Vagina (tissue), 2 donors: ENCODE measurements at regions not wholly inside any gene's neighbourhood (a gene's known extent, or its start where the extent isn't known, plus 50 kb on each side); places are given as distances from the start of the nearest gene placed in this dataset.

Source experiments
- DNase-seq, 2 donors: peaks; one replicate each; pipeline ENCODE4 v3.0.0-alpha.2; 2017; ENCODE audit errors: extremely low spot score in 2 of 2
- H3K27ac ChIP-seq: fragments of 200-600 bp; sonication (generic); one replicate; pipeline ENCODE4 v1.5.1; 2019
- H3K27me3 ChIP-seq: fragments of 200-600 bp; sonication (generic); one replicate; pipeline ENCODE4 v1.5.1; 2019
- H3K36me3 ChIP-seq, 2 donors: fragments of 200-600 bp; sonication (generic); one replicate each; pipeline ENCODE4 v1.5.1; 2017 to 2019
- H3K4me1 ChIP-seq: fragments of 200-600 bp; sonication (generic); one replicate; pipeline ENCODE4 v1.5.1; 2019
- H3K4me3 ChIP-seq, 2 donors: fragments of 200-600 bp; sonication (generic); 1 replicate in 1 of 2; 2 replicates in 1 of 2; pipeline ENCODE4 v1.5.1; 2016 to 2019
- H3K9me3 ChIP-seq: fragments of 200-600 bp; sonication (generic); one replicate; pipeline ENCODE4 v1.5.1; 2019
- CTCF ChIP-seq, 3 experiments: fragments of 450-650 bp in 2 of 3; fragments of 200-600 bp in 1 of 3; sonication (generic) in 1 of 3; IDR thresholded peaks; one replicate each; pipeline ENCODE4 v1.5.1; 2017 to 2019; ENCODE audit warnings: antibody characterized with exemption in 3 of 3, mild to moderate bottlenecking in 2 of 3, moderate library complexity in 2 of 3
- POLR2A ChIP-seq, 2 donors: fragments of 450-650 bp; IDR thresholded peaks; one replicate each; pipeline ENCODE4 v1.6.1; 2017; ENCODE audit warnings: antibody characterized with exemption in 2 of 2, mild to moderate bottlenecking in 2 of 2, moderate library complexity in 2 of 2
- POLR2AphosphoS5 ChIP-seq, 2 donors: sonication (generic); formaldehyde crosslinking; IDR thresholded peaks; one replicate each; pipeline ENCODE4 v1.9.0; 2017; ENCODE audit warnings: antibody characterized with exemption in 2 of 2, mild to moderate bottlenecking in 2 of 2, low read depth in 1 of 2; ENCODE audit not compliant: insufficient read depth in 1 of 2
- intact Hi-C: fragments of 100-400 bp; cut with DNase I; formaldehyde crosslinking; loops from one replicate; pipeline ENCODE4 v1.15.1; 2023

GRCh38 chr6:149185799-149186357 lies 131.6 kb upstream of the TAB2 start:
- H3K27ac ChIP-seq, result no peak overlapping the region
- no peak for DNase-seq
- H3K4me1 ChIP-seq, result no peaks in the 10 kb centered on the region
- H3K4me3 ChIP-seq, result no peak overlapping the region
- TF ChIP-seq POLR2AphosphoS5 (IDR thresholded peaks at IDR 0.05; ENCODE audit: insufficient read depth in 1 of 2, low read depth in 1 of 2) (no peak), CTCF (IDR thresholded peaks at IDR 0.05) (no peak), POLR2A (IDR thresholded peaks at IDR 0.05) (no peak)
- peaks cover 7% of the 10 kb centered on the region for H3K9me3 ChIP-seq
- no peaks in the 10 kb centered on the region for H3K36me3 ChIP-seq
- intact Hi-C loops, result no loop called here
- no peaks in the 10 kb centered on the region for H3K27me3 ChIP-seq

- H3K36me3 ChIP-seq, result no peaks in the 10 kb centered on the region
- no peaks in the 10 kb centered on the region for H3K4me1 ChIP-seq
- H3K27ac ChIP-seq, result no peak overlapping the region
- TF ChIP-seq CTCF (IDR thresholded peaks at IDR 0.05) (no peak), POLR2A (IDR thresholded peaks at IDR 0.05) (no peak), POLR2AphosphoS5 (IDR thresholded peaks at IDR 0.05; ENCODE audit: insufficient read depth in 1 of 2, low read depth in 1 of 2) (no peak)
- H3K4me3 ChIP-seq, result no peak overlapping the region
- intact Hi-C loops, result no loop called here
- no peak for DNase-seq
- peaks cover 7% of the 10 kb centered on the region for H3K9me3 ChIP-seq
- no peaks in the 10 kb centered on the region for H3K27me3 ChIP-seq
Measured at GRCh38 chr6:149186873-149187272, 130.6 kb upstream of the TAB2 start.

DNA sequence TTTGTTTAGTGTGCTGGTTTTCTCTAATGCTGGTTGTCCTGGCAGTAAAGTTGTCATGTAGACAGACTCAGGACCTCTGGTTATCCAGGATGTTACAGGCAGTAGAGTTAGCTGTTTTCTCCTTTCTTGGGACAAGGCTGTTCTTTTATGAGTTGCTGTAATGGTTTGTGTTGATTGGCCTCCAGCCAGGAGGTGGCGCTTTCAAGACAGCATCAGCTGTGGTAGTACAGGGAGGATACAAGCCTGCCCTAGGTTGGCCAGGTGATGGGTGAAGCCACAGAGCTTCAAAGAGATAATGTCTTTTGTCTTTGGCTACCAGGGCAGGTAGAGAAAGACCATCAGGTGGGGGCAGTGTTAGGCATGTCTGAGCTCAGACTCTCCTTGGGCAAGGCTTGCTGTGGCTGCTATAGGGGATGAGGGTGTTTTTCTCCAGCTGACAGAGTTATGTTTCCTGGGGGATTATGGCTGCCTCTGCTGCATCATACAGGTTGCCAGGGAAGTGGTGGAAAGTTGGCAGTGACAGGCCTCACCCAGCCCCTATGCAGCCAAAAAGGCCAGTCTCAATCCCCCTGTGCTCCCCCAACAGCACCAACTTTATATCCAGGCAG lies 127.2 kb upstream of the TAB2 start:
- TF ChIP-seq POLR2AphosphoS5 (IDR thresholded peaks at IDR 0.05; ENCODE audit: insufficient read depth in 1 of 2, low read depth in 1 of 2) (no peak), CTCF (IDR thresholded peaks at IDR 0.05) (no peak), POLR2A (IDR thresholded peaks at IDR 0.05) (no peak)
- Histone ChIP-seq H3K4me3 (no peak overlapping the region), H3K9me3 (peaks cover 7% of the 10 kb centered on the region), H3K27ac (no peak overlapping the region), H3K27me3 (no peaks in the 10 kb centered on the region), H3K36me3 (no peaks in the 10 kb centered on the region), H3K4me1 (no peaks in the 10 kb centered on the region)
- intact Hi-C loops, result no loop called here
- no peak for DNase-seq

DNA sequence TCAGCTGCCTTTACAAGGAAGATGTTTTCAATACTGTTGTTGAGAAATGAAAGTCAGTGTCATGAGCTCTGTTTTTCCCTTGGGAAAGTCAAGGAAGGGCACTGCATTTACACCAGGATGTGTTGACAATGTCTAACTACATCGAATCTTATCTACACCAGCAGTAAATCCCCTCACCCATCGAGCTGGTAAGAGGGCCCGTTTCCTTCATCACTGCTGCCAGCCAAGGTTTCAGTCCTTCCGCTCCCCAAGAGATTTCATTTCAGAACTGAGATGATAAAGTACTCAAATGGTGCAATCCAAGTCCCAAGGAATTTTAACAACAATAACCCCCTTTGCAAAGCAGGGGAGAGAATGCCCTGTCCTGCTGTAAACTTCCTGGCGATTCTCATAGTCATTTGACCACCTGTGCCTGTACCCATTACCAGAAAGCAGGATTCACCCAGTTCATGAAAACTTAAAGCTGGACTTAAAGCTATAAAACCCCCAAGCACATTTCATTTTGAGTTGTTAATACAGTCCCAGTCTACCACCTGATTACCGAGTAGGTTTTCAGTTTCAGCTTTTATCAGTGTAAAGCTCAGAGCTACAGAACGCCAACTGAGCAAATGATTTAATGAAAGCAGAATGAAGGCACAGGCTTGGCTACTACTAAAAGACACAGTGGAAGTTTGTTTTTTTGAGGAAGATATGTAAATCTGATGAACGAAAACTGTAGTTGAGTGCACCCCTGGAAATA lies 122.5 kb upstream of the TAB2 start:
- no peak for DNase-seq
- H3K4me3 ChIP-seq, result no peak overlapping the region
- no peaks in the 10 kb centered on the region for H3K27me3 ChIP-seq
- no peaks in the 10 kb centered on the region for H3K4me1 ChIP-seq
- no peaks in the 10 kb centered on the region for H3K36me3 ChIP-seq
- no peak overlapping the region for H3K27ac ChIP-seq
- TF ChIP-seq POLR2AphosphoS5 (IDR thresholded peaks at IDR 0.05; ENCODE audit: insufficient read depth in 1 of 2, low read depth in 1 of 2), result no peak
- TF ChIP-seq POLR2A (IDR thresholded peaks at IDR 0.05), result no peak
- no peak for TF ChIP-seq CTCF (IDR thresholded peaks at IDR 0.05)
- no peaks in the 10 kb centered on the region for H3K9me3 ChIP-seq
- intact Hi-C loops, result no loop called here

DNA sequence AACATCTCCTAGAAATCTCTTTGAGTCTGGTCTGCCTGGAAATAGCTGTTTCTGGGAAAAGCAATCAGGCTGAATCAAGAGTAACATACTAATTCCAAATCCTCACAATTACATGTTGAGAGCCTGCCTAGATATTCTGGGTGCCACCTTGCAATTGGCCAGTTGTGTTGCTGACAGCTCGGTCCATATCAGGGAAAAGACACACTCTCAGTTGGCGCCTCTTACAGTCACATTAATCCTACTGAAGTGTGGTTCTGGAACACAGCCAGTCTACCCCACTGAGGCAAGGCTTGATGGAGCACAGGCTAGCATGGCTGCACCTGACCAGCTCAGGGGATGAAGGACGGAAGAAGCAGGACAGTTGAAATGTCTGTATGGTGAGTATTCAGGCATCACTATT lies 121.4 kb upstream of the TAB2 start:
- no peak overlapping the region for H3K27ac ChIP-seq
- no peak for DNase-seq
- no peaks in the 10 kb centered on the region for H3K36me3 ChIP-seq
- no peaks in the 10 kb centered on the region for H3K9me3 ChIP-seq
- intact Hi-C loops, result no loop called here
- no peak overlapping the region for H3K4me3 ChIP-seq
- H3K27me3 ChIP-seq, result no peaks in the 10 kb centered on the region
- H3K4me1 ChIP-seq, result no peaks in the 10 kb centered on the region
- TF ChIP-seq POLR2AphosphoS5 (IDR thresholded peaks at IDR 0.05; ENCODE audit: insufficient read depth in 1 of 2, low read depth in 1 of 2), result no peak
- TF ChIP-seq CTCF (IDR thresholded peaks at IDR 0.05), result no peak
- TF ChIP-seq POLR2A (IDR thresholded peaks at IDR 0.05), result no peak
